ENCODE measurements at regions not wholly inside any gene's neighbourhood (a gene's known extent, or its start where the extent isn't known, plus 50 kb on each side); places are given as distances from the start of the nearest gene placed in this dataset.

GRCh38 chr1:73874806-73875205, 323.2 kb downstream of the LRRIQ3 start:
- no peaks in the 10 kb centered on the region for H4K20me1 ChIP-seq (ENCODE audit: control insufficient read depth, insufficient read depth)
- no peak overlapping the region for H3K4me2 ChIP-seq (ENCODE audit: control insufficient read depth, insufficient read depth)
- 0% methylated on average over 1 of the region's 1 CpG for WGBS (ENCODE audit: insufficient coverage, insufficient replicate concordance, low lambda C conversion rate, missing lambda C conversion rate)
- RAD21 ChIA-PET (ENCODE audit: unreplicated experiment), result no interaction called here
- SMC1A ChIA-PET (ENCODE audit: uncharacterized antibody, unreplicated experiment), result no interaction called here
- ATAC-seq (no peak), DNase-seq (ENCODE audit: low read depth, low spot score) (no peak), FAIRE-seq (no peak)
- POLR2A ChIA-PET, result no interaction called here
- no peaks in the 10 kb centered on the region for H3K79me2 ChIP-seq (ENCODE audit: control insufficient read depth, insufficient read depth, low read length)
- CTCF ChIA-PET, result no interaction called here
- H3K9ac ChIP-seq (ENCODE audit: control insufficient read depth, insufficient read depth, low read length), result no peak overlapping the region
- H3K4me1 ChIP-seq (ENCODE audit: control insufficient read depth, insufficient read depth, low read length), result no peaks in the 10 kb centered on the region
- intact Hi-C loops (cut with micrococcal nuclease; ENCODE audit: unreplicated experiment) (no loop called here), in situ Hi-C loops (cut with MboI) (no loop called here)
- H3K27ac ChIP-seq (ENCODE audit: control insufficient read depth, insufficient read depth), result no peak overlapping the region
- H3K9me3 ChIP-seq (replicated peaks; ENCODE audit: control insufficient read depth, insufficient read depth, low read length), result no peaks in the 10 kb centered on the region
- H3K4me3 ChIP-seq, result no peak overlapping the region
- H3K36me3 ChIP-seq (ENCODE audit: control insufficient read depth in 2 of 2, insufficient read depth in 2 of 2, low read length in 1 of 2), result no peaks in the 10 kb centered on the region
- BruUV-seq (replicated peaks), result no TSS peak
- H3K27me3 ChIP-seq (replicated peaks in 1 of 2; ENCODE audit: control insufficient read depth in 2 of 2, insufficient read depth in 2 of 2, low read length in 1 of 2), result no peaks in the 10 kb centered on the region
- H2AFZ ChIP-seq (ENCODE audit: control insufficient read depth, low read depth, low read length), result no peak overlapping the region
- TF ChIP-seq ELK1 (IDR thresholded peaks at IDR 0.05; ENCODE audit: low read depth, low read length) (no peak), NR2C2 (IDR thresholded peaks at IDR 0.05; ENCODE audit: borderline replicate concordance, control insufficient read depth, insufficient read length, low read depth) (no peak), IKZF2 (IDR thresholded peaks at IDR 0.05) (no peak), NRF1 (conservative IDR thresholded peaks at IDR 0.05; ENCODE audit: low read depth, low read length) (no peak), SMARCA5 (IDR thresholded peaks at IDR 0.05) (no peak), BMI1 (IDR thresholded peaks at IDR 0.05; ENCODE audit: borderline replicate concordance) (no peak), ATF3 (IDR thresholded peaks at IDR 0.05; ENCODE audit: borderline replicate concordance, extremely low read depth, low read depth, low read length) (no peak), CBFB (IDR thresholded peaks at IDR 0.05; ENCODE audit: low read depth) (no peak), MEF2A (IDR thresholded peaks at IDR 0.05; ENCODE audit: insufficient read depth, low read depth, low read length) (no peak), CREM (IDR thresholded peaks at IDR 0.05; ENCODE audit: low read depth) (no peak), ZNF274 (IDR thresholded peaks at IDR 0.05; ENCODE audit: insufficient read depth, insufficient read length) (no peak), E2F8 (IDR thresholded peaks at IDR 0.05; ENCODE audit: low read depth, partially characterized antibody) (no peak), EZH2 (IDR thresholded peaks at IDR 0.05; ENCODE audit: borderline replicate concordance, control insufficient read depth, low read depth, low read length) (no peak), KLF5 (IDR thresholded peaks at IDR 0.05; ENCODE audit: partially characterized antibody) (no peak), NFXL1 (IDR thresholded peaks at IDR 0.05; ENCODE audit: borderline replicate concordance) (no peak), HSF1 (IDR thresholded peaks at IDR 0.05; ENCODE audit: low read depth, low read length) (no peak)
- TF ChIP-seq, protein P1, sequence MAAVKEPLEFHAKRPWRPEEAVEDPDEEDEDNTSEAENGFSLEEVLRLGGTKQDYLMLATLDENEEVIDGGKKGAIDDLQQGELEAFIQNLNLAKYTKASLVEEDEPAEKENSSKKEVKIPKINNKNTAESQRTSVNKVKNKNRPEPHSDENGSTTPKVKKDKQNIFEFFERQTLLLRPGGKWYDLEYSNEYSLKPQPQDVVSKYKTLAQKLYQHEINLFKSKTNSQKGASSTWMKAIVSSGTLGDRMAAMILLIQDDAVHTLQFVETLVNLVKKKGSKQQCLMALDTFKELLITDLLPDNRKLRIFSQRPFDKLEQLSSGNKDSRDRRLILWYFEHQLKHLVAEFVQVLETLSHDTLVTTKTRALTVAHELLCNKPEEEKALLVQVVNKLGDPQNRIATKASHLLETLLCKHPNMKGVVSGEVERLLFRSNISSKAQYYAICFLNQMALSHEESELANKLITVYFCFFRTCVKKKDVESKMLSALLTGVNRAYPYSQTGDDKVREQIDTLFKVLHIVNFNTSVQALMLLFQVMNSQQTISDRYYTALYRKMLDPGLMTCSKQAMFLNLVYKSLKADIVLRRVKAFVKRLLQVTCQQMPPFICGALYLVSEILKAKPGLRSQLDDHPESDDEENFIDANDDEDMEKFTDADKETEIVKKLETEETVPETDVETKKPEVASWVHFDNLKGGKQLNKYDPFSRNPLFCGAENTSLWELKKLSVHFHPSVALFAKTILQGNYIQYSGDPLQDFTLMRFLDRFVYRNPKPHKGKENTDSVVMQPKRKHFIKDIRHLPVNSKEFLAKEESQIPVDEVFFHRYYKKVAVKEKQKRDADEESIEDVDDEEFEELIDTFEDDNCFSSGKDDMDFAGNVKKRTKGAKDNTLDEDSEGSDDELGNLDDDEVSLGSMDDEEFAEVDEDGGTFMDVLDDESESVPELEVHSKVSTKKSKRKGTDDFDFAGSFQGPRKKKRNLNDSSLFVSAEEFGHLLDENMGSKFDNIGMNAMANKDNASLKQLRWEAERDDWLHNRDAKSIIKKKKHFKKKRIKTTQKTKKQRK (IDR thresholded peaks at IDR 0.05; ENCODE audit: low read depth, low read length), result no peak
